Fibroblast of lung (primary cell): ENCODE measurements at regions not wholly inside any gene's neighbourhood (a gene's known extent, or its start where the extent isn't known, plus 50 kb on each side); places are given as distances from the start of the nearest gene placed in this dataset.

ENCODE experiments used
- DNase-seq, 2 donors: peaks; one replicate each; pipeline versions ENCODE4 v3.0.0 to v3.0.0-alpha.2; 2010; ENCODE audit warnings: low read depth in 2 of 2
- H2AFZ ChIP-seq: 2 replicates; pipeline ENCODE4 v1.5.1; 2012; ENCODE audit warnings: low read length, control low read depth, inconsistent platforms
- H3K27ac ChIP-seq: 2 replicates; pipeline ENCODE4 v1.5.1; 2011; ENCODE audit warnings: low read length, control low read depth; ENCODE audit not compliant: insufficient read depth
- H3K27me3 ChIP-seq: 2 replicates; pipeline ENCODE4 v1.5.1; 2011; ENCODE audit warnings: mild to moderate bottlenecking, low read length; ENCODE audit not compliant: control insufficient read depth, insufficient read depth
- H3K36me3 ChIP-seq: 2 replicates; pipeline ENCODE4 v1.5.1; 2011; ENCODE audit warnings: low read length; ENCODE audit not compliant: control insufficient read depth, insufficient read depth
- H3K4me1 ChIP-seq: 2 replicates; pipeline ENCODE4 v1.5.1; 2011; ENCODE audit warnings: low read length; ENCODE audit not compliant: control insufficient read depth, insufficient read depth; ENCODE audit errors: extremely low read depth
- H3K4me2 ChIP-seq: 2 replicates; pipeline ENCODE4 v1.5.1; 2011; ENCODE audit warnings: low read length, control low read depth; ENCODE audit not compliant: insufficient read depth; ENCODE audit errors: extremely low read depth
- H3K4me3 ChIP-seq, 4 experiments: fragments of 200-600 bp in 1 of 4; sonication (generic) in 1 of 4; replicated peaks in 1 of 4; 2 replicates each; pipeline ENCODE4 v1.5.1; 2011 to 2016; ENCODE audit warnings: low read length in 4 of 4, low read depth in 3 of 4, mild to moderate bottlenecking in 3 of 4, control low read depth in 2 of 4, inconsistent platforms in 1 of 4, mixed read lengths in 1 of 4; ENCODE audit not compliant: insufficient read depth in 1 of 4; ENCODE audit errors: control extremely low read depth in 1 of 4
- H3K79me2 ChIP-seq: 2 replicates; pipeline ENCODE4 v1.5.1; 2012; ENCODE audit warnings: mild to moderate bottlenecking, low read length, inconsistent platforms; ENCODE audit not compliant: control insufficient read depth, insufficient read depth
- H3K9ac ChIP-seq: 2 replicates; pipeline ENCODE4 v1.5.1; 2011; ENCODE audit warnings: mild to moderate bottlenecking, low read length, control low read depth; ENCODE audit not compliant: insufficient read depth
- H3K9me3 ChIP-seq: 2 replicates; pipeline ENCODE4 v1.5.1; 2012; ENCODE audit warnings: low read depth, low read length; ENCODE audit not compliant: control insufficient read depth, insufficient read depth
- H4K20me1 ChIP-seq: 2 replicates; pipeline ENCODE4 v1.5.1; 2011; ENCODE audit warnings: low read length; ENCODE audit not compliant: control insufficient read depth, insufficient read depth; ENCODE audit errors: extremely low read depth
- CTCF ChIP-seq, 2 donors: IDR thresholded peaks in 1 of 2; conservative IDR thresholded peaks in 1 of 2; 1 replicate in 1 of 2; 2 replicates in 1 of 2; pipeline ENCODE4 v1.5.1; 2011 to 2012; ENCODE audit warnings: low read length in 2 of 2, control low read depth in 1 of 2, inconsistent platforms in 1 of 2, low read depth in 1 of 2, mild to moderate bottlenecking in 1 of 2
- EZH2 ChIP-seq: IDR thresholded peaks from 2 replicates; pipeline ENCODE4 v1.5.1; 2012; ENCODE audit warnings: low read length, control low read depth, mild to moderate bottlenecking; ENCODE audit errors: missing control alignments

DNA sequence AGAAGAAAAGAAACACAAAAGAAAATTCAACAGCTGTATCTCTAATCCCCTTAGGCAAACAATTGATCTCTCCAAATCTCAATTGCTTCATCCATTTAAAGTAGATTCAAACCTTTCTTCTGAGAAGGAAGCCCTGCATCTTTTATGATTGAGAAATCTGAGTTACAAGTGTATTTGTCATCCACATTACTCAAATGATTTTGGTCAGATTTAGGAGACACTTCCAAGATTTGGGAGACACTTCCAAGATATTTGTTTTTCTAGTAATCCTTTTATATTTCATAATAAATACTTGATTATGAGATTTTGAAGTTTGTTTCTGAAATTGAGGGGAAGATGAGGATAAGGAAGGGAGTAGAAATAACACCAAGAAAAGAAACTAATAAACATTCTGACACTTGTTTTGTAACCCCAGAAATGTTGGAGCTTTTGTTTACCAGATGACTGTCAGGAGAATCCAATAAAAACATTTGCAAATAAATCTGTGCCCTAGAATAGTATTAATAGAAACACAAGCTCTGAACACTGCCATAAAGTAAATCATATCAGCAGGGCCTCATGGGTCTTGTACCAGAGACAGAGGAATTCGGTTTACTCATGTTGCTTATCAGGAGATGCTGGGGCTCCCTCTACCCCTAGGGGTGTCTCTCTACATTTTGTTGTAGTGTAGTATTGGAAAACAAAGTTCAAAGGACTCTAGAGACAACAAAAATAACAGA lies 314.3 kb upstream of the NT5E start:
- no peaks in the 10 kb centered on the region for H3K9me3 ChIP-seq
- H3K9ac ChIP-seq, result no peak overlapping the region
- H3K27me3 ChIP-seq, result no peaks in the 10 kb centered on the region
- no peaks in the 10 kb centered on the region for H3K36me3 ChIP-seq
- H3K79me2 ChIP-seq, result no peaks in the 10 kb centered on the region
- H3K4me3 ChIP-seq, result no peak overlapping the region
- H3K27ac ChIP-seq, result no peak overlapping the region
- no peaks in the 10 kb centered on the region for H4K20me1 ChIP-seq
- no peak overlapping the region for H2AFZ ChIP-seq
- DNase-seq, result peak in 1 of 2 donors; percentile 34
- no peaks in the 10 kb centered on the region for H3K4me1 ChIP-seq
- TF ChIP-seq EZH2 (no peak), CTCF (conservative IDR thresholded peaks at IDR 0.05 in 1 of 2, IDR thresholded peaks at IDR 0.05 in 1 of 2; ENCODE audit: low read depth in 1 of 2, low read length in 2 of 2) (no peak)
- no peak overlapping the region for H3K4me2 ChIP-seq

DNA sequence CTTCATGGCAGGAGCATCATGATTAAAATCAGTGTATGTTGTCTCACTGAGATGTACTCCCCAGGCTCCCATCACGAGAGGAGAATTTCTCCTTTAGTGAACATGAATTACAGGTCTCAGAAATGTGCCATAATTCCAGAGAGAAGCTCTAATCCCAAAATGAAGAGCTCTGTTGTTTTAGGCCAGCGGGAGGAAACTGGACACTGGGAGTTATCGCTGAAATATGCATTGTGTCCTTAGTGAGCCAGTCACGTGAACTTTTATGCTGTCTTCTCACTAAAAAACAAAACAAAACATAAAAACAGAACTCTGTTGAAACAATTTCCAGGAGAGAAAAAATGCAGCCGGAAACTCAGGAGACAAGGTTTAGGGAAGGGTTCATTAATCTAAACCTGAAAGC lies 315.7 kb upstream of the NT5E start:
- Histone ChIP-seq H3K27me3 (no peaks in the 10 kb centered on the region), H3K4me3 (no peak overlapping the region), H2AFZ (no peak overlapping the region), H3K9ac (no peak overlapping the region), H3K4me1 (no peaks in the 10 kb centered on the region), H3K36me3 (no peaks in the 10 kb centered on the region), H3K79me2 (no peaks in the 10 kb centered on the region), H3K4me2 (no peak overlapping the region), H3K27ac (no peak overlapping the region), H3K9me3 (no peaks in the 10 kb centered on the region), H4K20me1 (no peaks in the 10 kb centered on the region)
- TF ChIP-seq CTCF (conservative IDR thresholded peaks at IDR 0.05 in 1 of 2, IDR thresholded peaks at IDR 0.05 in 1 of 2; ENCODE audit: low read depth in 1 of 2, low read length in 2 of 2) (no peak), EZH2 (no peak)
- DNase-seq, result no peak

DNA sequence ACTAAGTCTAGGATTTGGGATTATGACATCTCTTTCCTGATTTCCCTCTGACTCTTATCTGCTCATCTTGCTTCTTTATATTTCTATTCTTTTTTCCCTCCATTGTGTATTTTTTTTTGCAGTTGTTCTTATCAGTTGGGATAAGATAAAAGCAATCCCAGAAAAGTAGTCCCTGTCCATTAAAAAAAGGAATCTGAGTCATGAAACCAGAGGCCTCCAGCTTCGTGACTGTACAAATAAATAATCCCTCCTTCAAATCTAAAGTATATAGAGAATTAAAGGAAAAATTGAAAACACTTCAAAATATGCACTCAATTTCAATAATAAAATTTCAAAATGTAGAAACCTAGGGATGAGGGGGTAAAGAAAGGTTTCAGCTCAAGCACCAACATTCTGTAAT lies 317.8 kb upstream of the NT5E start:
- Histone ChIP-seq H3K4me3 (no peak overlapping the region), H3K4me2 (no peak overlapping the region), H3K27me3 (no peaks in the 10 kb centered on the region), H3K9ac (no peak overlapping the region), H3K27ac (no peak overlapping the region), H4K20me1 (no peaks in the 10 kb centered on the region), H3K36me3 (no peaks in the 10 kb centered on the region), H3K4me1 (no peaks in the 10 kb centered on the region), H2AFZ (no peak overlapping the region), H3K9me3 (no peaks in the 10 kb centered on the region), H3K79me2 (no peaks in the 10 kb centered on the region)
- DNase-seq, result no peak
- no peak for TF ChIP-seq CTCF (conservative IDR thresholded peaks at IDR 0.05 in 1 of 2, IDR thresholded peaks at IDR 0.05 in 1 of 2; ENCODE audit: low read depth in 1 of 2, low read length in 2 of 2)
- no peak for TF ChIP-seq EZH2
